ENCODE measurements at regions not wholly inside any gene's neighbourhood (a gene's known extent, or its start where the extent isn't known, plus 50 kb on each side); places are given as distances from the start of the nearest gene placed in this dataset.
A peak's percentile ranks its signal among the peaks of the same experiment; 100 is the strongest.
"Not testable (repeated sequence)": the region's sequence is repeated elsewhere in the genome, so short reads cannot be mapped to it uniquely, and the experiment has no call there.

DNA sequence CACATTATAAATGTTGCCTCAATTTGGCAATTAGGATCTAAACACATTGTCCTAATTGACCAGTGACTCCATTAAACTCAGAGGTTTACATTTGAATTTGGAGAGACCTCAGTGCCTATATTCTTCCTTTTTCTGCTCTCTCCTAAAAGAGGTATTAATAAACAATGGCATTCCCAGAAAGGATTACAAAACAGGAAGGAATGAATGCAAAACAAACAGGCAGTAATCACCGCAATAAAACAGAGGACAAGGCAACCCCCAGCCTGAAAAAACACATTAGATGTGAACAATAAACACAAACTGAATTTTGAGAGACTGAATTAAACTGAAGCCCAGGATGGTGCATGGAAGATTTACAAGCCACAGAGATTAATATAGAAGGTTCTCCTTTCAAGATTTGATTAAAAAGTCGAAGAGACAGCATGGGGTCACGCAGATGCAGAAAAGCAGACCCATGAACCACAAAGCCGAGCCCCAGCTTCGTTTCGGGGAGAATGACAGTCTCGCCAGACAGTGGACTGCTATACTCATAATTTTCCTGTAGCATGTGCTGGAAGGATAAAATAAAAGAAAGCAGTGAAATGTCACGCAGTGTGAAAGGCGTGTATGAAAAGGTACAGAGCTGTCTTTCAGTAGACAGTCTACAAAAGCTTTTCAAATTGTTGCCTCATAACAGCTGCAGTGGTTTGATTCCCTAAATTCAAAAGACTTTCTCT is 503.0 kb downstream of the LIG4 start:
- no peak for DNase-seq (ENCODE audit: extremely low read depth, low read depth, low spot score)

- no peak for DNase-seq (ENCODE audit: extremely low read depth, low read depth, low spot score)
Measured at GRCh38 chr13:107690181-107690580, 525.2 kb downstream of the LIG4 start.

- DNase-seq (ENCODE audit: extremely low read depth, low read depth, low spot score): no peak
Measured at GRCh38 chr13:107685876-107686275, 529.5 kb downstream of the LIG4 start.

- no peak for DNase-seq (ENCODE audit: extremely low read depth, low read depth, low spot score)
Measured at GRCh38 chr13:107681600-107681999, 533.7 kb downstream of the LIG4 start.

GRCh38 chr13:107680115-107680514 is 535.2 kb downstream of the LIG4 start:
- DNase-seq (ENCODE audit: extremely low read depth, low read depth, low spot score): no peak

DNA sequence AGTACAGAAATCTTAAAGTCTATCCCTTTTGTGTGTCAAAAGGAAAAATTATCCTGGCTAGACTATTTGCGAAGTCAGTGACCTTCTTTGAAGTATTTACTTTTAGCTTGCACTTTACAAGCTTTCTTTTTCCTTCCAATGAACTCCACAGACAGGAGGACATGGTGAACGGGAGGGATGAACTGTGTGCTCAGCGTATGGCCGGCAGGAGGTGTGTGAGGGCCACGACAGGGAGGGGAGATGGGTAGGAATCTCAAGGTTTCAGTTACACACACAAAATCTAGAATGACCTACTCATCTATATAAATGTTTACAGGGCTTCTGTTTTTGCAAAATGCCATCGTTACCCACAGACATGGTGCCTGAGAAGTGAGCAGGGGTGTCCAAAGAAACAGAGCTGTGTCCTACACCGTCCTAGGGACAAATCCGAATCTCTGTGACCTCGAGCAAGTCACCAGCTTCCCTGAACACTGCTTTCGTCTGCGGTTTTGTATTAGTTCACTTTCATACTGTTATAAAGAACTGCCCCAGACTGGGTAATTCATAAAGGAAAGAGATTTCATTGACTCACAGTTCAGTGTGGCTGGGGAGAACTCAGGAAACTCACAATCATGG is 537.2 kb downstream of the LIG4 start:
- DNase-seq (ENCODE audit: extremely low read depth, low read depth, low spot score): no peak

DNA sequence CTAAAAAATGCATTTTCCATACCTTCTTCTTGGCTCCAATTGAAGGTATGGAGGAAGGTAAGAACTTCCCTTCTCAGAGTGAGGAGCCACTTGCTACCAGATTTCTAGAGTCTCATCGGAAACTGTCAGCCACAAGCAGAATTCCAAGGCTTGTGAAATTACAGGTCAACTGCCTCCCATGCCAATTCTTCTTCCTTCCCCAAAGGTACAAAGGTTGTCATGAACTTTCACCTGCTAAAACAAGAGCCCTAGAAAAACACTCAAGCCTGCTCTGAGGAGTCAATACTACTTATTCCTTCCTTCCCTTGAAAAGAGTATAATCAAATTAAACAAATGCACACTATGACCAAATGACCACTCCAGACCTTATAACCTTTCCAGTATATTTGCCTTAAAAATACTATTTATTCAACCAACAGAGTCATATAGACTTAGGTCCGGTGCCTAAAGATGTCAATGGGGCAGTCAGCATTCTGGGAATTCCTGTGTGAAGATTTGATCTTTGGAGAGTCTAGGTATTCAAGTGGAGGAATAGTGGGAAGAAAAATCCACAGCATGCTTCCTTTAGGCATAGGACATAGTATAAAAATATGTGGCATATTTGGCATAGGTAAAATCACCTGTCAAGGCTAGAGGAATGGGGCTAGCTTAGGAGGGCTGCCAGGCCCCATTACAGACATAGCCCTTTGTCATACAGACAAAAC is 539.3 kb downstream of the LIG4 start:
- no peak for DNase-seq (ENCODE audit: extremely low read depth, low read depth, low spot score)

DNA sequence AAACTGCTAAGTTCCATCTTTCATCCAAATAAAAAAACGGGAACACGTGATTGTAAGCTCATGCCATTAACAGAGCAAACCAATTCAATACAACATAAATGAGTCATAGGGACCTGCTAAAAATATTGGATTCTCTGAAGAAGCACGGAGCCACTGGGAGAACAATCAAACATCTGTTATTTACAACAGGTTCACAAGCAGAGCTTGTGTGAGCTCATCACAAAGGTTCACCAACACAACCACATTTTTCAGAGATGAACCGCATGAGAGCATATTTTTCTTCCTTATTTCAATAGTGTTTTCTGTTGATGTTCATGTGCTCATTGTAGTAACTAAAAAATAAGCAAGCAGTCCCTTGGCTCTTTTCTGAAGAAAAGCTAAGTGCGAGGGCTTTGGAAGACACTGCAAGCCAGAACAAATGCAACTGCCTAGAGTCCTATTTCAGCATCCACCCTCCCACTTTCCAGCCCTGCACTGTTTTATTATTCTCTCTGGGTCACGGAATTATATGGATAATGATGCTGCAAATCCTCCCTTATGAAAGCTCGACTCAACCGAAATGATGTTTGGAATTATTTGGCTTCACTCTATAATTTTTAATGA is 545.8 kb downstream of the LIG4 start:
- no peak for DNase-seq (ENCODE audit: extremely low read depth, low read depth, low spot score)

- DNase-seq (ENCODE audit: extremely low read depth, low read depth, low spot score): no peak
Measured at GRCh38 chr13:107665926-107666458, 549.3 kb downstream of the LIG4 start.

DNA sequence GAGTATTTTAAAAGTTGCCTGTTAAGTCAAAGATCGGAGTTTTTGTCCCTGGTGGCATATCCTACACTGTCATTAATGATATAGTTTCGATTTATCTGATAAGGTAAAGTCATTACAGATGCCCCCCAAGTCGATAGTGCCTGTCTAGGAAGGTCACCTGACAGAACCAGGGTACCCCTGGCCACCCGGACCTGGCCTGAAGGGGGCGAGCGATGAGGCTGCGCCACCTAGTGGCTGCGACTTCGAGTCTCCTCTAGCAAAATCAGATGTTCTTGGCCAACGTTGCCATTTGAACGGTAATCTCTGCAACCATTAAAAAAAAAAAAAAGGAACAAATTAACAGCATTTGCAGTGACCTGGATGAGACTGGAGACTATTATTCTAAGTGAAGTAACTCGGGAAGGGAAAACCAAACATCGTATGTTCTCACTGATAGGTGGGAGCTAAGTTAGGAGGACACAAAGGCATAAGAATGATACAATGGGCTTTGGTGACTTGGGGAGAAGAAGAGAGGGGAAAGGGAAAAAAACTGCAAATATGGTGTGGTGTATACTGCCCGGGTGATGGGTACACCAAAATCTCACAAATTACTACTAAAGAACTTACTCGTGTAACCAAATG is 565.1 kb downstream of the LIG4 start:
- peak; percentile 23 for DNase-seq (ENCODE audit: extremely low read depth, low read depth, low spot score)

GRCh38 chr13:107649079-107649478 is 566.3 kb downstream of the LIG4 start:
- DNase-seq (ENCODE audit: extremely low read depth, low read depth, low spot score): no peak

DNA sequence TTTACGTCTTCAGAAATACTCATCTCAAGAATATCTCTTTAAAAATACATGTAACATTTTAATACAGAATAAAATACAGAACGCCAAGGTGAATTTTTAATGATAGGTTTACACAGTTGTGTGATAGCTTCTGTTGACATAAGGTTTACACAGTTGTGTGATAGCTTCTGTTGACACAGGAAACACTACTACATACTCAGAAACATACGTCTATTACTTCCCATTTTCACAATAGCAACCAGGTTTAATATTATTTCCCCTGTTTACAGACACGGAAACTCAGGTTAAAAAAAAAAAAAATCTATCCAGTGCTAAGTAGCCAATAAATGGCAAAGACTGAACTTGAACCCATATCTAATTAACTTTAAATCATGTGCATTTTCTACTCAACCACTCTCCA is 571.2 kb downstream of the LIG4 start:
- DNase-seq (ENCODE audit: extremely low read depth, low read depth, low spot score): no peak

- DNase-seq (ENCODE audit: extremely low read depth, low read depth, low spot score): no peak
Measured at GRCh38 chr13:107643615-107644014, 571.7 kb downstream of the LIG4 start.

- DNase-seq (ENCODE audit: extremely low read depth, low read depth, low spot score): no peak
Measured at GRCh38 chr13:107642831-107643230, 572.5 kb downstream of the LIG4 start.

GRCh38 chr13:107641574-107641973 is 573.8 kb downstream of the LIG4 start:
- no peak for DNase-seq (ENCODE audit: extremely low read depth, low read depth, low spot score)

- no peak for DNase-seq (ENCODE audit: extremely low read depth, low read depth, low spot score)
Measured at GRCh38 chr13:107625648-107626047, 589.7 kb downstream of the LIG4 start.

DNA sequence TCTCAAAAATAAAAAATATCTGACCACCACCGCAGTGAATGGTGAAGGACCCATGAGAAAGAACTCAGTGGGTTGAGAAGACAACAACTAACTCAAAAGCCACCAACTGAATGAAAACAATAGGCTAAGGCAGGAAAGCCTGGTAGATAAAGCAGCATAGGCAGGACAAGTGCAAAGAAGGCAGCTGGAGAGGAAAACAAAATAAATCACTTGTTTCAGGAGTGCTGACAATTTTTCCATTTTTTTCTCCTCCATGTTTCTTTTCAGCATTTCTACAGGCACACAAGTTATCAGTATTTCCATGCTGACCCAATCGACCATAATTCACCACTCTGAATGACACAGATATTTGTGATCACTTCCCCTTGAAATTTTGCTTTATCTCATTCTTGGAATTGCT is 597.8 kb downstream of the LIG4 start:
- no peak for DNase-seq (ENCODE audit: extremely low read depth, low read depth, low spot score)

- DNase-seq (ENCODE audit: extremely low read depth, low read depth, low spot score): no peak
Measured at GRCh38 chr13:107612376-107612775, 603.0 kb downstream of the LIG4 start.

DNA sequence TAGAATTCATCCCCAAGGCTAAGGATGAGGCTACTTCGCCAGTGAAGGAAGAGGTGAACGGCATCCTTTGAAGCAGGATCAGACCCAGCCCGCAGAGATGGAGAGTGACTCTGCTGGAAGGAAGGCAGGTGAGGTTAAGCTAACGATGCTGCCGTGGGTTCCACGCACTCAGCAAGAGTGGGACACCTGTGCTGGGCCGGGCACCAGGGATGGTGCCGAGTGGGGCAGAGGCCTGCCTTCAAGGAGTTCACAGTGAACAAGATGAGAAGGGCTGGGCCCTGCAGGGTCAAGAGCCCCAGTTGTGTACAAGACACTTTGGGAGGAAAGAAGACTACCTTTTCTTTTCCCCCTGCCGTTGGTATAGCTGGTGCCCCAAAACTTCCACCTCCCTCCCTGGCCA is 606.6 kb downstream of the LIG4 start:
- no peak for DNase-seq (ENCODE audit: extremely low read depth, low read depth, low spot score)

- no peak for DNase-seq (ENCODE audit: extremely low read depth, low read depth, low spot score)
Measured at GRCh38 chr13:107600971-107601370, 614.4 kb downstream of the LIG4 start.

GRCh38 chr13:107596306-107596705 is 619.0 kb downstream of the LIG4 start:
- not testable (repeated sequence) for DNase-seq (ENCODE audit: extremely low read depth, low read depth, low spot score)
